HAP-1 (cell line): ENCODE measurements at regions not wholly inside any gene's neighbourhood (a gene's known extent, or its start where the extent isn't known, plus 50 kb on each side); places are given as distances from the start of the nearest gene placed in this dataset.

Source experiments
- DNase-seq, 2 experiments: peaks; one replicate each; pipeline ENCODE4 v3.0.0-alpha.2; 2016 to 2020; ENCODE audit warnings: low spot score in 2 of 2
- H3K27me3 ChIP-seq: fragments of 250-450 bp; sonication (Bioruptor Pico); 2 replicates; pipeline ENCODE4 v1.5.1; 2020; ENCODE audit warnings: low read depth, mild to moderate bottlenecking, moderate library complexity
- H3K36me3 ChIP-seq: fragments of 250-450 bp; sonication (Bioruptor Pico); replicated peaks from 2 replicates; pipeline ENCODE4 v1.5.1; 2020; ENCODE audit warnings: mild to moderate bottlenecking
- H3K4me1 ChIP-seq: fragments of 250-450 bp; sonication (Bioruptor Pico); 2 replicates; pipeline ENCODE4 v1.5.1; 2020; ENCODE audit warnings: mild to moderate bottlenecking
- H3K4me3 ChIP-seq: fragments of 250-450 bp; sonication (Bioruptor Pico); 2 replicates; pipeline ENCODE4 v1.5.1; 2020; ENCODE audit warnings: mild to moderate bottlenecking, moderate library complexity
- H3K9me3 ChIP-seq: fragments of 250-450 bp; sonication (Bioruptor Pico); 2 replicates; pipeline ENCODE4 v1.5.1; 2020; ENCODE audit warnings: mild to moderate bottlenecking, moderate library complexity
- in situ Hi-C: fragments of 300-500 bp; cut with MboI; formaldehyde crosslinking; loops from 3 replicates; pipeline ENCODE4 v1.14.3; 2020; ENCODE audit warnings: low sequenced_read_pairs, inconsistent platforms, mixed read lengths

DNA sequence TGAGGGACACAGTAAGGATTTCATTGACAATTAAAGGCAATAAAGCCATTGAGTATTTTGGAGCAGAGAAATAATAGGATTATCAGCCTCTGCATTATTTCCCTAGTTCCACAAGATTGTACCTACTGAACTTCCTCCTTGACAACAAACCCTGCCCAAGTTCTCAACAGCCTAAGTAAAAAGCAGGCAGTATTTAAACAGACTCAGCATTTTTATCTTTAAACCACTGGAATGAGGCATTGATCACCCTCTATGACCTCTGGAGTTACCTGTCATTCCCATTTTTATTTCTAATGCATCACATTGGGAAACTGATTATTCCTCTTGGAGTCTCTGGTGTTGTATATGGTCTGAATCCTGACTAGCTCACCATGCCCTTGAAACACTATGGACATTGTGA, 570.6 kb upstream of the STXBP6 start:
- in situ Hi-C loops: no loop called here
- DNase-seq: no peak

DNA sequence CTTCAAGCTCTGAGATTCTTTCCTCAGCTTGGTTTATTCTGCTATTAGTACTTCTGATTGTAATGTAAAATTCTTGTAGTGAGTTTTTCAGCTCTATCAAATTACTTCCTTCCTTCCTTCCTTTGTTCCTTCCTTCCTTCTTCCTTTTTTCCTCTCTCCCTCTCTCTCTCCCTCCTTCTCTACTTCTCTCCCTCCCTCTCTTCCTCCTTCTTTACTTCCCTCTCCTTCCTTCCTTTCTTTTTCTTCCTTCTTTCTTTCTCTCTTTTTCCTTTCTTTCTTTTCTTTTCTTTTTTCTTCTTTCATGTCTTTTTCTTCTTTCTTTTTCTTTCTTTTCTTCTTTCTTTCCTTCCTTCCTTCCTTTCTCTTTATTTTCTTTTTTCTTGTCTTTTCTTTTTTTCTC, 565.2 kb upstream of the STXBP6 start:
- Histone ChIP-seq H3K4me1 (no peaks in the 10 kb centered on the region), H3K27me3 (no peaks in the 10 kb centered on the region), H3K9me3 (peaks cover 5% of the 10 kb centered on the region; the same call in 1 of the 2 replicates), H3K4me3 (no peak overlapping the region), H3K36me3 (no peaks in the 10 kb centered on the region)
- no peak for DNase-seq
- in situ Hi-C loops: no loop called here

More for the DNA sequence above, 570.6 kb upstream of the STXBP6 start:
- no peaks in the 10 kb centered on the region for H3K27me3 ChIP-seq
- no peaks in the 10 kb centered on the region for H3K4me1 ChIP-seq
- no peak overlapping the region for H3K4me3 ChIP-seq
- H3K9me3 ChIP-seq: peaks cover 5% of the 10 kb centered on the region; the same call in 1 of the 2 replicates
- no peaks in the 10 kb centered on the region for H3K36me3 ChIP-seq

DNA sequence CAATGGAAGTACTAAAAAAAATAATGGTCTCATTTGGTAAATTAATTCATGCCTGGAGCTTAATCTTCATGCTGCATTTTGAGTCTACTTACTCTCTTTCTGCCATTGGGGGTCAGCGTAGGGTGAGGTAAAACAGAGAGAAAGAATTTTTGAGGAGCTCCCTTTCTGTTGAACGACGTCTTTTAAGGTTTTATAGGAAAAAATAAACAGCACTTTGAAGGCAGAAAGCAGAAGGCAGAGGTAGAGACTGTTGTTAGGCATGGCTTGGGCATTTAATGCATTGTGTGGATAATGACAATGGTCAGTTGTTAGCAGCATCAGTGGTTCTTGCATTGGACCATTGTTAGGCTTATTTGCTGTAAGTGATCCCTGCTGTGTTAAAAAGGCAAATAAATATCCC, 557.2 kb upstream of the STXBP6 start:
- peaks cover 4% of the 10 kb centered on the region; the same call in 1 of the 2 replicates for H3K9me3 ChIP-seq
- H3K4me1 ChIP-seq: no peaks in the 10 kb centered on the region
- in situ Hi-C loops: no loop called here
- DNase-seq: no peak
- no peaks in the 10 kb centered on the region for H3K36me3 ChIP-seq
- H3K4me3 ChIP-seq: no peak overlapping the region
- no peaks in the 10 kb centered on the region for H3K27me3 ChIP-seq

DNA sequence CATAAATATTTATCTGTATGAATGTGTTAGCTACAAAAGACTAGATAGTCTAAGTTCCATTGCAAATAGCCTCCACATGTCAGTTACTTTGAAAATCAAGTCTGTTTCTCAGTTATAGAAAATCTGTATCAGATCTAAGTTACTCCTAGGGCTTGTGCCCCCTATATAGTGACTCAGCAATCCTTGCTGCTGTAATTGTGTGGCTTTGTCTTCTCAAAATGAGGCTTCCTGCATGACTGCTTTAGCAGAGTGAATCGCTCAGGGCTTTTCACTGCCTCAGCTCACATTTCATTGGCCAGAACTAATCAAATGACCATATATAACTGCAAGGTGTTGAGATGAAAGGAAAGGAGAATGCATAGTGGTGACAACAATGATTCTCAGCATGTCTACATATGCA, 552.2 kb upstream of the STXBP6 start:
- DNase-seq: no peak
- Histone ChIP-seq H3K9me3 (peaks cover 7% of the 10 kb centered on the region; the same call in 1 of the 2 replicates), H3K27me3 (no peaks in the 10 kb centered on the region), H3K4me1 (no peaks in the 10 kb centered on the region), H3K36me3 (no peaks in the 10 kb centered on the region), H3K4me3 (no peak overlapping the region)
- in situ Hi-C loops: no loop called here

DNA sequence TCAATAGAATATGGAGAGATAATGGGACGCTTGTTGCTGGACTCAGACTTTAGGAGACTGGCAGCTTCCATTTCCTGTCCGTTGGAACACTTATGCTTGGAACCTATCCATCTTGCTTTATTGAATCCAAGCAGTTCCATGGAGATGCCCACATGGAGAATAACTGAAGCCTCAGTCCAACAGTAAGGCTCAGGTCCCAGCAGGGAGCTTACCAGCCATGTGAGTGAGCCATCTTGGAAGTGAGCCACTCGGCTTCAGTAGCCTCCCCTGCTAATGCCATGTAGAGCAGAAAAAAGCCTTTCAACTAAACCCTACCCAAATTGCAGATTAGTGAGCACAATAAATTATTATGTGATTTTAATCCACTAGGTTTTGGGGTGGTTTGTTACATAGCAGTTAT, 538.8 kb upstream of the STXBP6 start:
- DNase-seq: no peak
- in situ Hi-C loops: no loop called here
- H3K4me3 ChIP-seq: no peak overlapping the region

DNA sequence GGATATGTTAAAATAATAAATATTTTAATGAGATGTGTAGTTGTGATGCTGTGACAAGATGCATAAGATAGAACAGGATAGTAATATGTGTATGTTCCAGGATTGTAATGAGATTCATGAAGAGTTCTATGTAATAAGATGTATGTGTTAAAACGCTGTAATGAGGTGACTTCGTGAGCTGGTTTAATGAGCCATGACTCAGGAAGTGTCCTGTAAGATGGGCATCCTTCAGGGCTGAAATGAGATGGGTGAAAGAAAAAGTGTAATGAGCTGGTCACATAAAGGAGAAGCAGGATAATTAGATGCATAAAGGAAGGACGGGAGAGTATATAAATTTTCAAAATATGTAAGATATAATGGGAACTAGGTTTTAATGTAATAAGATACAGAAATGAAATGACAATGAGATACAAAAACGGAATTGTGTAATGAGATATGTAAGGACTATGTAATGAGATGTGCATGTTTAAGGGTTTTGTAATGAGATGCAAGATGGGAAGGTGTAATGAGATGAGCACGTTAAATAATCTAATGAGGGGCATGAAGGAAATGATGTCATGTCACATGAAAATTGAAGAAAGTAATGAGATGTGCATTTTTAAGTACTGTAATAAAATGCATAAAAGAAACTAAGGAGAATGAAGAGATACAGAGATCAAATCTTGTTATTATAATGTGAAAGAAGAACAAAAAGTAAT, 524.8 kb upstream of the STXBP6 start:
- DNase-seq: no peak
- no peaks in the 10 kb centered on the region for H3K27me3 ChIP-seq
- no peaks in the 10 kb centered on the region for H3K4me1 ChIP-seq
- no peaks in the 10 kb centered on the region for H3K36me3 ChIP-seq
- in situ Hi-C loops: no loop called here
- H3K4me3 ChIP-seq: no peak overlapping the region
- no peaks in the 10 kb centered on the region for H3K9me3 ChIP-seq

More for the DNA sequence above, 538.8 kb upstream of the STXBP6 start:
- Histone ChIP-seq H3K9me3 (no peaks in the 10 kb centered on the region), H3K27me3 (no peaks in the 10 kb centered on the region), H3K36me3 (no peaks in the 10 kb centered on the region), H3K4me1 (no peaks in the 10 kb centered on the region)

DNA sequence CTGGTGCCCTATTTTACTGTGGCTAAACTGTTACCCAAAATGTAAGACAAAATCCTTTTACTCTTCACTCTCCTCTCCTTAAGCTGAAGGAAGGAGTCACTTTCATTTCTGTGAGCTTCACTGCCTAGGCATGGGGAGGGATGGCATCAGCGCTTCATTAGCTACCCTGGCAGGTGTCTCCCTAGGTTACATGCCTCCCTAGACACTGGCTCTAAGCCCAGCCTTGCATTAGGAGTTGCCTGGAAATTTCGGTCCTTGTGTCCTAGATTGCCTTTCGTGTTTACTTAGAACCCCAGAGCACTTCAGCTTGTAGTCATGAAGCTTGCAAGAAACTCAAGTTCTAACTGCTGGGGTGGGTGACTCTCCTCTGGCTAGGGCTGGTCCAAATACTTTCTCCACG, 520.5 kb upstream of the STXBP6 start:
- Histone ChIP-seq H3K27me3 (no peaks in the 10 kb centered on the region), H3K4me3 (no peak overlapping the region), H3K4me1 (no peaks in the 10 kb centered on the region), H3K9me3 (0 out of 2 replicates have a peak, but pooled peaks cover 7% of the 10 kb centered on the region), H3K36me3 (no peaks in the 10 kb centered on the region)
- in situ Hi-C loops: no loop called here
- DNase-seq: no peak

DNA sequence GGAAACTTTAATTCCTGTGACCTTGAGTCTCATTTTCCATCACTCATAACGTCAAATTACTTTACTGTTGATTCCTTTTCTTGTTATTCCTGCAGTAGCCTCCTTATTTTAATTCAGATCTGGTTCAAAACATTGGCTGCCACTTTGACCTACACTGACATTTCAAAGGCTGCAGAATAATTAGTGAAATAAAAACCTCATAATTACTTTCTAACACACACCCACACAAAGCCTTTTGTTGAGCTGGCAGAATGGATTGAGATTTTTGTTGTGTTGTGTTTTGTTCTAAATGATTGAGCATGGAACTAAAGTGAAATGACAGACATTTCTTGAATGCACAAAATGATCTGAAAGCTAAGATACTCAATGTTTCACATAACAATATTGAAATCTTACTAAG, 507.5 kb upstream of the STXBP6 start:
- Histone ChIP-seq H3K4me3 (no peak overlapping the region), H3K36me3 (no peaks in the 10 kb centered on the region), H3K9me3 (peaks cover 2% of the 10 kb centered on the region; the same call in 1 of the 2 replicates), H3K4me1 (no peaks in the 10 kb centered on the region), H3K27me3 (no peaks in the 10 kb centered on the region)
- DNase-seq: no peak
- in situ Hi-C loops: no loop called here

DNA sequence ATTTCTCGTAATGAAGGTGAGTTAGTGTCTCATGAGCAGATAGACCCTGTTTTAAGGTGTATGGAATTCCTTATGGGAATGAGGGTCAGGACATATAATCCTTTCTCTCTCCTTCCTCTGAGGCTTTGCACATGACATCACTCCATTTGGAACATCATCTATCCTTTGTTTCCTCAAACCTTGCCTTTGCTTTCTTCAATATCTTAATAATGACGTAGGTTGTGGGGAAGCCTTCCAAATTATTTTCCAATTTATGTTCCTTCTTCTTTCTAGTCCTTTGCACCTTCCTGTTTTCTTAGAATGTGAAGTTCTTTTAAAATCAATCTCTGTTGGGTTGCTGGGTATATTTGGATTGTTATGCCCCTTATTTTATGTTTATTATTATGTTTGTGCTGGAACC, 502.9 kb upstream of the STXBP6 start:
- H3K36me3 ChIP-seq: no peaks in the 10 kb centered on the region
- in situ Hi-C loops: no loop called here
- H3K27me3 ChIP-seq: no peaks in the 10 kb centered on the region
- DNase-seq: no peak
- peaks cover 4% of the 10 kb centered on the region; the same call in 1 of the 2 replicates for H3K9me3 ChIP-seq
- H3K4me1 ChIP-seq: no peaks in the 10 kb centered on the region
- H3K4me3 ChIP-seq: no peak overlapping the region

DNA sequence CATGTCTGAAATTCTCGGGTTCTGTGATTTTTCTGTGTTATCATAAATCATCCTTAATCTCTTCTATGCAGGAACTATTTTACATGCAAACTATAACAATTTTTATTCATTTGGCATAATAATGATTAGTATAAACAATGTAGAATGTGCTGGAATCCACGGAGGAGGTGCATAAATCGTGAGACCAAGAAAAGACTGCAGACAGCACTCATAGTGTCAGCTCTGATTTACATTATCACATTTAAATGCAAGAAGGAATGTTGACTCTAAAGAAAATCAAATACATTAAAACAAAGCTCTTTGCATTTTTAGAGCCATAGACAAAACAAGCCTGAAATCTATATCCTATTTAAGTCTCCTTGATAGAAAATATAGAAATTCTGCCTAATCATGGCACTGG, 501.7 kb upstream of the STXBP6 start:
- Histone ChIP-seq H3K4me1 (no peaks in the 10 kb centered on the region), H3K27me3 (no peaks in the 10 kb centered on the region), H3K9me3 (peaks cover 4% of the 10 kb centered on the region; the same call in 1 of the 2 replicates), H3K4me3 (no peak overlapping the region), H3K36me3 (no peaks in the 10 kb centered on the region)
- DNase-seq: no peak
- in situ Hi-C loops: no loop called here

DNA sequence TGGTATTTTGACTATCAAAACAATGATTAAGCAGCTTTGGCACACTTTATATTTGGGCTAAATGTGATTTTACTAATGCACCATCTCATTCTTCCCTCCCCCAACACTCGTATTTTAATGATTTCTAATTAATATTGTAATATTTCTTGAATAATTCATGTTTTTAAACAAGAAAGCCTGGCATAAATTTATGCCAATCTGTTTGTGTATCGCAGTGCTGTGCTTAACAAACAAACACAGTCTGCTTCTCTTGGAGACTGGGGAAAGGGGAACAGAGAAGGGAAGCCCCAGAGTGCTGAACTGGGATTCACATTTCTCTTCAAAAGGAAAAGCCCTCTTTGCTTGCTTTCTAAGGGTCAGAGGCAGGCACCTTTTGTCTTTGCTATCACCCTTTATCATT, 496.9 kb upstream of the STXBP6 start:
- Histone ChIP-seq H3K4me1 (no peaks in the 10 kb centered on the region), H3K27me3 (no peaks in the 10 kb centered on the region), H3K4me3 (no peak overlapping the region), H3K36me3 (no peaks in the 10 kb centered on the region), H3K9me3 (0 out of 2 replicates have a peak, but pooled peaks cover 2% of the 10 kb centered on the region)
- in situ Hi-C loops: no loop called here
- DNase-seq: no peak

DNA sequence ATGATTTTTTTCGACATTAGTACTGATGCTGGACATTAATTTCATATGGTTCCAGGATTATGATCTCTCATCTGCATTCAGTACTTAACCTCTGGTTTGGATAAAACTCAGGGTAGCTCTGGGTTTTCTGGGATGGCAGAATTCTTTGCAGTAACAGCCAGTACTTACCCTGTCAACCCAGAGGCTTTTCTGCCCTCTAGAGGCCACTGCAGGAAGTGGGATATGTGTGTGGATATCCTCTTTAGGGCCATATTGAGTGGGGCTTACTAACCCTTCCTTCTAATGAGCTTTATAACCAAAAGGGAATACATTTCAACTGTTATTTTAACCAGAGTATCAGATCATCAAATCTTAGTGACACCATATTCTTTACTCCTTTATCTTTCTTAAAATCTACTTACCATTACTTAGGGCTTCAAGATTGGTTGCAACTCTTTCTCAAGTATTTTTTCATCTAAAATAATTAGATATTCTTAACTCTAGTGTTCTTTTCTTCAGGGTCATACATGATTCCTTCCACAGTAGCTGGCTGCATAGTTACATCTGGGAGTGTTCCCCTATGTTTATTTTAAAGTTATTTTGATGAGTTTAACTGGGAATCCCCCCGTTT, 488.0 kb upstream of the STXBP6 start:
- DNase-seq: peak in 1 of 2 experiments; percentile 13
- no peaks in the 10 kb centered on the region for H3K27me3 ChIP-seq
- H3K9me3 ChIP-seq: no peaks in the 10 kb centered on the region
- H3K4me1 ChIP-seq: no peaks in the 10 kb centered on the region
- H3K4me3 ChIP-seq: no peak overlapping the region
- in situ Hi-C loops: no loop called here
- no peaks in the 10 kb centered on the region for H3K36me3 ChIP-seq

DNA sequence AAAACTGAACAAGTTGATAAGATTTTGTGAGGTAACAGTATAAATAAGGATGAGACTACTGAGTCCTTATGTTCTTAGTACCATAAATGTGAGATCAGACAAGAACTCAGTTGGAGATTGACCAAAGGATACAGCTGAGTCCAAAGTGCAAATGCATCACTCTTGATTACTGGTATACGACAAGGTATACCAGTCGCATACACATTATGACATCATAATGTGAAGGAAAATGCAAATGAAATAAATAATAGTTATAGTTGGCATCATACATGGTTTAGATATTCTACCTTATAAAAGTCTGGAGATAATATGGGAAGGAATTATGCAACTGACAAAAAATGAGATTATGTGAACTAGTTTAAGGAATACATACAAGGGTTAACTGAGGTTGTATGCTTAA, 476.3 kb upstream of the STXBP6 start:
- Histone ChIP-seq H3K4me1 (no peaks in the 10 kb centered on the region), H3K27me3 (no peaks in the 10 kb centered on the region), H3K9me3 (no peaks in the 10 kb centered on the region), H3K36me3 (no peaks in the 10 kb centered on the region), H3K4me3 (no peak overlapping the region)
- DNase-seq: no peak
- in situ Hi-C loops: no loop called here

DNA sequence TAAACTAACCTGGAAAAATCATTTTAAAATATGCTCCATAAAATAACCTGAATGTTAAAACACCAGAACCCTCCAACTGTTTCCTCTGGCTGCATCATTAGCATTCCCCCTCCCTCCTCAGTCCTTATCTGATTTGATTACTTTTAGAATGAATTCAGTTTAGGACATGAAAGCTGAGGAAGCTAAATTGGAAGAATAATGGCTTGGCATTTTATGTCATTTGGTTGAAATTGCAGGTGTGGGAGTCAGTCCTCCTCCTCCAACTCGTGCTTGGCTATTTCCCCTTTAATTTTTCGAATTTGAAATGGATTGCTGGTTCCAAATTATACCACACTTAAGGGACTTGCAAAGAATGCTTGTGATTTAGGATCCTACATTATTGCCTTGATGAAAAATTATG, 473.0 kb upstream of the STXBP6 start:
- in situ Hi-C loops: no loop called here
- Histone ChIP-seq H3K27me3 (no peaks in the 10 kb centered on the region), H3K9me3 (no peaks in the 10 kb centered on the region), H3K4me3 (no peak overlapping the region), H3K4me1 (no peaks in the 10 kb centered on the region), H3K36me3 (no peaks in the 10 kb centered on the region)
- DNase-seq: no peak
